Fibroblast of pulmonary artery (primary cell): ENCODE measurements at regions not wholly inside any gene's neighbourhood (a gene's known extent, or its start where the extent isn't known, plus 50 kb on each side); places are given as distances from the start of the nearest gene placed in this dataset.

Source experiments
- DNase-seq: peaks from one replicate; pipeline ENCODE4 v3.0.0-alpha.2; 2010; ENCODE audit warnings: low read depth
- H3K4me3 ChIP-seq: replicated peaks from 2 replicates; pipeline ENCODE4 v1.5.1; 2011; ENCODE audit warnings: low read depth, mild to moderate bottlenecking, control low read depth, low read length, moderate library complexity
- CTCF ChIP-seq: IDR thresholded peaks from 2 replicates; pipeline ENCODE4 v1.5.1; 2011; ENCODE audit warnings: mild to moderate bottlenecking, control low read depth, low read length, inconsistent platforms; ENCODE audit errors: missing control alignments

- no peak for DNase-seq
- no peak for TF ChIP-seq CTCF
- H3K4me3 ChIP-seq: no peak overlapping the region
Measured at GRCh38 chr22:48570912-48571311, 1256.8 kb downstream of the BRD1 start.

- TF ChIP-seq CTCF: no peak
Measured at GRCh38 chr22:48569476-48570233, 1258.0 kb downstream of the BRD1 start.

GRCh38 chr22:48568736-48569330 lies 1258.8 kb downstream of the BRD1 start:
- no peak overlapping the region for H3K4me3 ChIP-seq
- TF ChIP-seq CTCF: no peak
- DNase-seq: no peak

More at GRCh38 chr22:48569476-48570233, 1258.0 kb downstream of the BRD1 start:
- H3K4me3 ChIP-seq: no peak overlapping the region
- DNase-seq: no peak

- DNase-seq: no peak
- no peak overlapping the region for H3K4me3 ChIP-seq
- TF ChIP-seq CTCF: no peak
Measured at GRCh38 chr22:48567213-48567975, 1260.3 kb downstream of the BRD1 start.

GRCh38 chr22:48566741-48567140 lies 1260.9 kb downstream of the BRD1 start:
- H3K4me3 ChIP-seq: no peak overlapping the region
- TF ChIP-seq CTCF: no peak
- DNase-seq: no peak

GRCh38 chr22:48565901-48566501 lies 1261.7 kb downstream of the BRD1 start:
- no peak overlapping the region for H3K4me3 ChIP-seq
- no peak for TF ChIP-seq CTCF
- no peak for DNase-seq
